H1 (cell line): ENCODE measurements at regions not wholly inside any gene's neighbourhood (a gene's known extent, or its start where the extent isn't known, plus 50 kb on each side); places are given as distances from the start of the nearest gene placed in this dataset.

Source experiments
- CTCF ChIA-PET: fragments of 300-600 bp; sonication (Branson Sonifier 250); formaldehyde crosslinking; loops from one replicate; lab custom pipeline; 2021; ENCODE audit not compliant: partially characterized antibody; lab: Charles Lee
- POLR2A ChIA-PET: fragments of 300-600 bp; sonication (Branson Sonifier 250); formaldehyde crosslinking; loops from one replicate; lab custom pipeline; 2021; ENCODE audit warnings: inconsistent platforms; ENCODE audit not compliant: partially characterized antibody; lab: Charles Lee
- DNase-seq, 2 experiments: peaks; one replicate each; pipeline versions ENCODE4 v3.0.0 to v3.0.0-alpha.2; 2010 to 2022; ENCODE audit warnings: low spot score in 2 of 2, low read depth in 1 of 2, mixed read lengths in 1 of 2
- FAIRE-seq: peaks from 2 replicates; lab custom pipeline; 2011; peaks lifted over from hg19 to GRCh38; lab: Jason Lieb, UNC
- H2AFZ ChIP-seq: 2 replicates; pipeline ENCODE4 v1.8.1; 2012; ENCODE audit warnings: low read length, inconsistent platforms
- H2AK5ac ChIP-seq: 2 replicates; pipeline ENCODE4 v1.6.1; 2013; ENCODE audit warnings: low read depth, low read length
- H2BK120ac ChIP-seq: replicated peaks from 2 replicates; pipeline ENCODE3; 2013; ENCODE audit warnings: low read depth, low read length, inconsistent platforms
- H2BK12ac ChIP-seq: 2 replicates; pipeline ENCODE4 v1.6.1; 2013; ENCODE audit warnings: low read depth, low read length
- H2BK15ac ChIP-seq: 2 replicates; pipeline ENCODE4 v1.6.1; 2013; ENCODE audit warnings: low read length
- H2BK20ac ChIP-seq: 2 replicates; pipeline ENCODE4 v1.6.1; 2013; ENCODE audit warnings: low read length
- H2BK5ac ChIP-seq: 2 replicates; pipeline ENCODE4 v1.6.1; 2013; ENCODE audit warnings: low read depth, low read length
- H3K14ac ChIP-seq: 2 replicates; pipeline ENCODE4 v1.6.1; 2013; ENCODE audit warnings: inconsistent platforms; ENCODE audit not compliant: insufficient read length
- H3K18ac ChIP-seq: 2 replicates; pipeline ENCODE4 v1.6.1; 2013; ENCODE audit warnings: low read length; ENCODE audit errors: extremely low read depth
- H3K23ac ChIP-seq: 2 replicates; pipeline ENCODE4 v1.6.1; 2013; ENCODE audit warnings: inconsistent platforms; ENCODE audit not compliant: insufficient read length
- H3K23me2 ChIP-seq: 2 replicates; pipeline ENCODE4 v1.6.1; 2013; ENCODE audit warnings: low read depth, low read length
- H3K27ac ChIP-seq: 2 replicates; pipeline ENCODE4 v1.6.1; 2011; ENCODE audit warnings: low read depth, low read length, inconsistent platforms
- H3K27me3 ChIP-seq, 4 experiments: replicated peaks in 1 of 4; 1 replicate in 1 of 4; 2 replicates in 3 of 4; pipeline versions ENCODE4 v1.6.1 to v1.8.1; 2011 to 2013; ENCODE audit warnings: low read length in 3 of 4, mild to moderate bottlenecking in 3 of 4, inconsistent platforms in 2 of 4, mixed read lengths in 2 of 4, moderate library complexity in 1 of 4; ENCODE audit not compliant: control insufficient read depth in 3 of 4, insufficient read depth in 3 of 4; ENCODE audit errors: extremely low read depth in 1 of 4
- H3K36me3 ChIP-seq, 4 experiments: 2 replicates each; pipeline versions ENCODE4 v1.6.1 to v1.8.1; 2011 to 2013; ENCODE audit warnings: mild to moderate bottlenecking in 4 of 4, low read length in 3 of 4, moderate library complexity in 2 of 4, control low read depth in 1 of 4, inconsistent platforms in 1 of 4; ENCODE audit not compliant: insufficient read depth in 4 of 4, control insufficient read depth in 2 of 4
- H3K4ac ChIP-seq: replicated peaks from 2 replicates; pipeline ENCODE3; 2013; ENCODE audit warnings: low read length, low read depth, mixed read lengths, inconsistent platforms; ENCODE audit not compliant: insufficient read length
- H3K4me1 ChIP-seq, 4 experiments: replicated peaks in 1 of 4; 1 replicate in 1 of 4; 2 replicates in 3 of 4; pipeline versions ENCODE4 v1.6.1 to v1.8.1; 2011 to 2013; ENCODE audit warnings: low read length in 3 of 4, inconsistent platforms in 2 of 4, mixed read lengths in 1 of 4; ENCODE audit not compliant: insufficient read depth in 4 of 4, control insufficient read depth in 3 of 4
- H3K4me2 ChIP-seq, 2 experiments: 2 replicates each; pipeline versions ENCODE4 v1.6.1 to v1.8.1; 2011 to 2013; ENCODE audit warnings: low read depth in 2 of 2, low read length in 2 of 2, control low read depth in 1 of 2, inconsistent platforms in 1 of 2, mild to moderate bottlenecking in 1 of 2; ENCODE audit not compliant: insufficient read depth in 1 of 2
- H3K4me3 ChIP-seq, 4 experiments: fragments of 200-600, 300-600 bp in 1 of 4; sonication (generic), shearing (Covaris generic), sonication (Bioruptor Twin) in 1 of 4; 2 replicates each; pipeline versions ENCODE4 v1.5.1 to v1.8.1; 2011 to 2016; ENCODE audit warnings: low read length in 4 of 4, low read depth in 3 of 4, control low read depth in 2 of 4, inconsistent platforms in 2 of 4, mild to moderate bottlenecking in 2 of 4, mixed read lengths in 1 of 4, moderate library complexity in 1 of 4; ENCODE audit not compliant: insufficient read depth in 2 of 4; ENCODE audit errors: extremely low read depth in 1 of 4
- H3K56ac ChIP-seq: replicated peaks from 2 replicates; pipeline ENCODE3; 2013; ENCODE audit warnings: low read depth, mild to moderate bottlenecking, mixed read lengths, low read length, inconsistent platforms; ENCODE audit not compliant: insufficient read length
- H3K79me1 ChIP-seq: 2 replicates; pipeline ENCODE4 v1.6.1; 2013; ENCODE audit warnings: low read depth, low read length, control low read depth
- H3K79me2 ChIP-seq, 2 experiments: 2 replicates each; pipeline versions ENCODE4 v1.6.1 to v1.8.1; 2012 to 2013; ENCODE audit warnings: low read length in 2 of 2, mild to moderate bottlenecking in 2 of 2, inconsistent platforms in 1 of 2; ENCODE audit not compliant: insufficient read depth in 2 of 2, control insufficient read depth in 1 of 2
- H3K9ac ChIP-seq, 4 experiments: replicated peaks in 1 of 4; 1 replicate in 1 of 4; 2 replicates in 3 of 4; pipeline versions ENCODE4 v1.6.1 to v1.8.1; 2011 to 2013; ENCODE audit warnings: low read depth in 3 of 4, low read length in 3 of 4, control low read depth in 2 of 4, mild to moderate bottlenecking in 2 of 4, moderate library complexity in 2 of 4, inconsistent platforms in 1 of 4; ENCODE audit errors: extremely low read depth in 1 of 4
- H3K9me3 ChIP-seq, 2 experiments: 2 replicates each; pipeline versions ENCODE4 v1.6.1 to v1.8.1; 2012 to 2013; ENCODE audit warnings: mild to moderate bottlenecking in 2 of 2, moderate library complexity in 2 of 2, control low read depth in 1 of 2, inconsistent platforms in 1 of 2, low read depth in 1 of 2, low read length in 1 of 2, mixed read lengths in 1 of 2; ENCODE audit not compliant: insufficient read depth in 2 of 2
- H4K20me1 ChIP-seq, 2 experiments: replicated peaks in 1 of 2; 2 replicates each; pipeline versions ENCODE3 to v1.8.1; 2011 to 2013; ENCODE audit warnings: inconsistent platforms in 2 of 2, low read length in 2 of 2, mild to moderate bottlenecking in 1 of 2; ENCODE audit not compliant: insufficient read depth in 2 of 2, control insufficient read depth in 1 of 2
- H4K5ac ChIP-seq: 2 replicates; pipeline ENCODE4 v1.6.1; 2013; ENCODE audit warnings: low read length, low read depth, mixed read lengths, inconsistent platforms; ENCODE audit not compliant: insufficient read length
- H4K8ac ChIP-seq: 2 replicates; pipeline ENCODE4 v1.8.0; 2013; ENCODE audit warnings: mild to moderate bottlenecking, moderate library complexity, low read length, inconsistent platforms; ENCODE audit not compliant: insufficient read depth; ENCODE audit errors: extremely low read depth
- H4K91ac ChIP-seq: replicated peaks from 2 replicates; pipeline ENCODE3; 2013; ENCODE audit warnings: low read length, mixed read lengths, inconsistent platforms; ENCODE audit not compliant: insufficient read length
- CHD1 ChIP-seq: IDR thresholded peaks from 2 replicates; pipeline ENCODE4 v1.6.1; 2012; ENCODE audit warnings: low read depth, low read length, improper control_type of control experiment
- EGR1 ChIP-seq: IDR thresholded peaks from 2 replicates; pipeline ENCODE4 v1.6.1; 2011; ENCODE audit warnings: low read depth, low read length, borderline replicate concordance
- KDM1A ChIP-seq: fragments of 200-600, 300-600 bp; sonication (generic); IDR thresholded peaks from 2 replicates; pipeline ENCODE4 v1.7.1; 2016; ENCODE audit warnings: mild to moderate bottlenecking, low read length, borderline replicate concordance
- RBBP5 ChIP-seq: IDR thresholded peaks from 2 replicates; pipeline ENCODE4 v1.7.1; 2012; ENCODE audit warnings: low read depth, mild to moderate bottlenecking, inconsistent platforms, low read length, moderate library complexity, borderline replicate concordance
- SIRT6 ChIP-seq: IDR thresholded peaks from one replicate; pipeline ENCODE4 v1.7.1; 2012; ENCODE audit warnings: low read length, inconsistent platforms
- SP2 ChIP-seq: IDR thresholded peaks from 2 replicates; pipeline ENCODE4 v1.6.1; 2012; ENCODE audit warnings: mild to moderate bottlenecking, low read length, inconsistent platforms
- YY1 ChIP-seq: IDR thresholded peaks from 2 replicates; pipeline ENCODE4 v1.6.1; 2011; ENCODE audit warnings: low read depth, mild to moderate bottlenecking, low read length
- WGBS, 2 experiments: shearing (Covaris generic) in 1 of 2; methylation state at CpG; one replicate each; pipeline versions ENCODE4 v1.1.6 to v1.1.7; 2013 to 2015; ENCODE audit warnings: low lambda C conversion rate in 2 of 2, mixed read lengths in 2 of 2, inconsistent platforms in 1 of 2, low coverage in 1 of 2, missing lambda C conversion rate in 1 of 2; ENCODE audit not compliant: insufficient replicate concordance in 2 of 2, insufficient coverage in 1 of 2, insufficient read length in 1 of 2; ENCODE audit errors: extremely low coverage in 1 of 2, missing lambda C conversion rate in 1 of 2; 5-methylcytosine and 5-hydroxymethylcytosine counted together
- TF ChIP-seq, protein P1 (sequence below): IDR thresholded peaks from 2 replicates; pipeline ENCODE4 v1.6.1; 2011; ENCODE audit warnings: low read length, improper control_type of control experiment

DNA sequence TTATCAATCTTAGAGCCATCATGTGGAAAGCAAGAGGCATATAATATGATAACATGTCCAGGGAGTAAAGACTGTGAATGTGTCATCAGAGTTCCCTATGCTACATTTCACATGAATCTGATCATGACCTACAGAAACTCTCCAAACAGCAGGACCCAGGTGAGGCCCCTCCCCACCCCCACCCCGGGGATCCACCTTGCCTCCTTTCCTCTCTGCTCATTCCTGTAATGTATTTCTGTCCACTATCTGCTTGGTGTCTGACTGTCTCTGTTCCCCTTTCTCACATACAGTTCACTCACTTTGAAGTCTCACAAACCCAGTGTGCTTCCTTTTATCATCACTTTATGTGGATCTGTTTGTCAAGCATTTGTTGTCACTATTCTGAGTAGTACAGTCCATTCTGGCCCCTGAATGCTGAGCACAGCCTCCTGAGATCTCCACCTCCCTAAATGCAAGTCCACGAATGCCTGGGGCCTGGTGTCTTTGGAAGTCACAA is 76.4 kb upstream of the SMARCA2 start:
- no peak overlapping the region for H3K14ac ChIP-seq
- no peak for DNase-seq
- no peak overlapping the region for H3K4ac ChIP-seq
- no peaks in the 10 kb centered on the region for H3K36me3 ChIP-seq
- no peak overlapping the region for H4K5ac ChIP-seq
- no peak overlapping the region for H3K27ac ChIP-seq
- POLR2A ChIA-PET: no interaction called here
- H2BK120ac ChIP-seq: no peak overlapping the region
- TF ChIP-seq SP2: no peak
- TF ChIP-seq CHD1: no peak
- TF ChIP-seq, protein P1, sequence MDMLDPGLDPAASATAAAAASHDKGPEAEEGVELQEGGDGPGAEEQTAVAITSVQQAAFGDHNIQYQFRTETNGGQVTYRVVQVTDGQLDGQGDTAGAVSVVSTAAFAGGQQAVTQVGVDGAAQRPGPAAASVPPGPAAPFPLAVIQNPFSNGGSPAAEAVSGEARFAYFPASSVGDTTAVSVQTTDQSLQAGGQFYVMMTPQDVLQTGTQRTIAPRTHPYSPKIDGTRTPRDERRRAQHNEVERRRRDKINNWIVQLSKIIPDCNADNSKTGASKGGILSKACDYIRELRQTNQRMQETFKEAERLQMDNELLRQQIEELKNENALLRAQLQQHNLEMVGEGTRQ: no peak
- no peak for TF ChIP-seq EGR1
- TF ChIP-seq RBBP5: no peak
- no peak for TF ChIP-seq YY1
- TF ChIP-seq SIRT6: no peak
- no peak for TF ChIP-seq KDM1A
- TF ChIP-seq, all 59 proteins: peak for 0
- H3K79me1 ChIP-seq: no peaks in the 10 kb centered on the region
- no peak overlapping the region for H2BK20ac ChIP-seq
- no peak overlapping the region for H2AFZ ChIP-seq
- no peaks in the 10 kb centered on the region for H3K27me3 ChIP-seq
- CTCF ChIA-PET: interaction anchor here (0.9 to 2.9 kb wide), 8 partner anchors 16 to 178 kb away, joined by 3 to 21 read pairs (median 4); no protein-coding TSS in a partner anchor
- no peak overlapping the region for H3K4me3 ChIP-seq
- no peaks in the 10 kb centered on the region for H3K23me2 ChIP-seq
- no peak for FAIRE-seq
- H3K79me2 ChIP-seq: no peaks in the 10 kb centered on the region
- no peaks in the 10 kb centered on the region for H3K4me1 ChIP-seq
- H2AK5ac ChIP-seq: no peak overlapping the region
- H4K20me1 ChIP-seq: no peaks in the 10 kb centered on the region
- no peak overlapping the region for H3K56ac ChIP-seq
- no peak overlapping the region for H3K9ac ChIP-seq
- H3K23ac ChIP-seq: no peak overlapping the region
- 71% methylated on average over 1 of the region's 2 CpGs; no CpG with 5 or more reads in 1 of the 2 experiments for WGBS, 2 experiments
- H3K4me2 ChIP-seq: no peak overlapping the region
- no peak overlapping the region for H4K91ac ChIP-seq
- peaks cover 3 to 4% of the 10 kb centered on the region in 2 experiments; a peak in 2 of 4 replicates for H3K9me3 ChIP-seq
- H2BK12ac ChIP-seq: no peak overlapping the region
- H2BK15ac ChIP-seq: no peak overlapping the region
- H2BK5ac ChIP-seq: no peak overlapping the region
- H3K18ac ChIP-seq: no peak overlapping the region
- no peak overlapping the region for H4K8ac ChIP-seq
